Natural killer cell treated with Interleukin-12 subunit alpha and Interleukin-12 subunit beta and Interleukin-15 and Interleukin-18, amount 100 ng/mL, for 72 hours (primary cell): ENCODE measurements at regions not wholly inside any gene's neighbourhood (a gene's known extent, or its start where the extent isn't known, plus 50 kb on each side); places are given as distances from the start of the nearest gene placed in this dataset.

Experiments
- ATAC-seq, 2 donors: fragments of 150-1000 bp; cut with Tn5 transposase in 1 of 2; sonication (Bioruptor Pico), chemical (Tn5 transposase) in 1 of 2; 2 replicates each; pipeline ENCODE4 v1.10.0; 2021
- DNase-seq: peaks from one replicate; pipeline ENCODE4 v3.0.0; 2022; ENCODE audit warnings: low spot score
- H3K27ac Mint-ChIP-seq, 2 donors: 1 replicate in 1 of 2; 2 replicates in 1 of 2; pipeline ENCODE4 v1.8.0; 2022; ENCODE audit warnings: mixed read lengths in 2 of 2, mild to moderate bottlenecking in 1 of 2, moderate library complexity in 1 of 2
- H3K27me3 Mint-ChIP-seq, 2 donors: 1 replicate in 1 of 2; 2 replicates in 1 of 2; pipeline ENCODE4 v1.8.0; 2022; ENCODE audit warnings: mixed read lengths in 2 of 2
- H3K36me3 Mint-ChIP-seq: one replicate; pipeline ENCODE4 v1.8.0; 2022; ENCODE audit warnings: mixed read lengths
- H3K4me1 Mint-ChIP-seq, 2 donors: 1 replicate in 1 of 2; 2 replicates in 1 of 2; pipeline ENCODE4 v1.8.0; 2022; ENCODE audit warnings: low read depth in 2 of 2, mixed read lengths in 2 of 2, mild to moderate bottlenecking in 1 of 2
- H3K4me3 Mint-ChIP-seq: one replicate; pipeline ENCODE4 v1.8.0; 2022; ENCODE audit warnings: mixed read lengths
- H3K9me3 Mint-ChIP-seq: 2 replicates; pipeline ENCODE4 v1.8.0; 2022; ENCODE audit warnings: mixed read lengths

- no peak for DNase-seq
These were observed 76.3 kb upstream of the CSF3R start for GRCh38 chr1:36559061-36559460.

GRCh38 chr1:36557041-36558000 is 74.6 kb upstream of the CSF3R start:
- H3K27ac Mint-ChIP-seq: no peak overlapping the region
- H3K4me3 Mint-ChIP-seq: no peak overlapping the region
- ATAC-seq: no peak

More at GRCh38 chr1:36559061-36559460, 76.3 kb upstream of the CSF3R start:
- Mint-ChIP-seq H3K36me3 (no peaks in the 10 kb centered on the region), H3K4me3 (no peak overlapping the region), H3K9me3 (no peaks in the 10 kb centered on the region), H3K27me3 (peaks cover 8 to 18% of the 10 kb centered on the region in 2 donors), H3K4me1 (no peaks in the 10 kb centered on the region), H3K27ac (no peak overlapping the region)
- no peak for ATAC-seq

GRCh38 chr1:36555041-36555440 is 72.3 kb upstream of the CSF3R start:
- no peak for DNase-seq
- H3K9me3 Mint-ChIP-seq: no peaks in the 10 kb centered on the region
- peaks cover 33 to 43% of the 10 kb centered on the region in 2 donors for H3K27me3 Mint-ChIP-seq
- no peak overlapping the region for H3K27ac Mint-ChIP-seq
- ATAC-seq: no peak
- H3K36me3 Mint-ChIP-seq: no peaks in the 10 kb centered on the region
- no peak overlapping the region for H3K4me3 Mint-ChIP-seq
- no peaks in the 10 kb centered on the region for H3K4me1 Mint-ChIP-seq

More at GRCh38 chr1:36557041-36558000, 74.6 kb upstream of the CSF3R start:
- H3K27me3 Mint-ChIP-seq: peaks cover 25 to 27% of the 10 kb centered on the region in 2 donors
- H3K36me3 Mint-ChIP-seq: no peaks in the 10 kb centered on the region
- H3K4me1 Mint-ChIP-seq: no peaks in the 10 kb centered on the region
- H3K9me3 Mint-ChIP-seq: no peaks in the 10 kb centered on the region
- no peak for DNase-seq

GRCh38 chr1:36554323-36554628 is 71.6 kb upstream of the CSF3R start:
- DNase-seq (no peak), ATAC-seq (no peak)
- Mint-ChIP-seq H3K4me3 (no peak overlapping the region), H3K27me3 (peaks cover 33 to 51% of the 10 kb centered on the region in 2 donors), H3K4me1 (no peaks in the 10 kb centered on the region), H3K36me3 (no peaks in the 10 kb centered on the region), H3K27ac (no peak overlapping the region), H3K9me3 (no peaks in the 10 kb centered on the region)

- H3K4me1 Mint-ChIP-seq: no peaks in the 10 kb centered on the region
- DNase-seq (peak; percentile 73), ATAC-seq (peak; percentile 73 to 77)
- H3K9me3 Mint-ChIP-seq: no peaks in the 10 kb centered on the region
- peaks cover 33 to 54% of the 10 kb centered on the region in 2 donors for H3K27me3 Mint-ChIP-seq
- H3K36me3 Mint-ChIP-seq: no peaks in the 10 kb centered on the region
- no peak overlapping the region for H3K27ac Mint-ChIP-seq
- no peak overlapping the region for H3K4me3 Mint-ChIP-seq
These were observed 71.0 kb upstream of the CSF3R start for GRCh38 chr1:36553591-36554322.

- Mint-ChIP-seq H3K9me3 (no peaks in the 10 kb centered on the region), H3K4me3 (no peak overlapping the region), H3K36me3 (no peaks in the 10 kb centered on the region), H3K27ac (no peak overlapping the region), H3K4me1 (no peaks in the 10 kb centered on the region), H3K27me3 (peaks cover 20 to 30% of the 10 kb centered on the region in 2 donors)
- ATAC-seq: no peak
- no peak for DNase-seq
These were observed 60.3 kb upstream of the CSF3R start for GRCh38 chr1:36542962-36543515.

- ATAC-seq: peak; percentile 13 to 32
These were observed 59.6 kb upstream of the CSF3R start for GRCh38 chr1:36542024-36542961.

GRCh38 chr1:36540056-36540455 is 57.3 kb upstream of the CSF3R start:
- peaks cover 13 to 31% of the 10 kb centered on the region in 2 donors for H3K27me3 Mint-ChIP-seq
- H3K9me3 Mint-ChIP-seq: no peaks in the 10 kb centered on the region
- H3K4me3 Mint-ChIP-seq: no peak overlapping the region
- no peaks in the 10 kb centered on the region for H3K4me1 Mint-ChIP-seq
- ATAC-seq (no peak), DNase-seq (no peak)
- H3K27ac Mint-ChIP-seq: no peak overlapping the region
- H3K36me3 Mint-ChIP-seq: no peaks in the 10 kb centered on the region

More at GRCh38 chr1:36542024-36542961, 59.6 kb upstream of the CSF3R start:
- H3K36me3 Mint-ChIP-seq: no peaks in the 10 kb centered on the region
- H3K9me3 Mint-ChIP-seq: no peaks in the 10 kb centered on the region
- no peaks in the 10 kb centered on the region for H3K4me1 Mint-ChIP-seq
- H3K4me3 Mint-ChIP-seq: no peak overlapping the region
- DNase-seq: no peak
- H3K27ac Mint-ChIP-seq: no peak overlapping the region
- H3K27me3 Mint-ChIP-seq: peaks cover 17 to 32% of the 10 kb centered on the region in 2 donors

GRCh38 chr1:36539526-36539925 is 56.8 kb upstream of the CSF3R start:
- H3K4me1 Mint-ChIP-seq: no peaks in the 10 kb centered on the region
- H3K36me3 Mint-ChIP-seq: no peaks in the 10 kb centered on the region
- peaks cover 14 to 31% of the 10 kb centered on the region in 2 donors for H3K27me3 Mint-ChIP-seq
- no peaks in the 10 kb centered on the region for H3K9me3 Mint-ChIP-seq
- no peak for DNase-seq
- no peak overlapping the region for H3K27ac Mint-ChIP-seq
- H3K4me3 Mint-ChIP-seq: no peak overlapping the region
- ATAC-seq: no peak

GRCh38 chr1:36537991-36538390 is 55.3 kb upstream of the CSF3R start:
- no peaks in the 10 kb centered on the region for H3K4me1 Mint-ChIP-seq
- H3K27ac Mint-ChIP-seq: no peak overlapping the region
- no peak overlapping the region for H3K4me3 Mint-ChIP-seq
- ATAC-seq (no peak), DNase-seq (no peak)
- no peaks in the 10 kb centered on the region for H3K36me3 Mint-ChIP-seq
- H3K27me3 Mint-ChIP-seq: peaks cover 19 to 32% of the 10 kb centered on the region in 2 donors
- no peaks in the 10 kb centered on the region for H3K9me3 Mint-ChIP-seq

- no peak for DNase-seq
- H3K9me3 Mint-ChIP-seq: no peaks in the 10 kb centered on the region
- no peak overlapping the region for H3K4me3 Mint-ChIP-seq
- H3K27ac Mint-ChIP-seq: no peak overlapping the region
- no peaks in the 10 kb centered on the region for H3K4me1 Mint-ChIP-seq
- no peak for ATAC-seq
- H3K27me3 Mint-ChIP-seq: peaks cover 24 to 36% of the 10 kb centered on the region in 2 donors
- no peaks in the 10 kb centered on the region for H3K36me3 Mint-ChIP-seq
These were observed 54.6 kb upstream of the CSF3R start for GRCh38 chr1:36537190-36537768.

GRCh38 chr1:36536727-36537126 is 54.0 kb upstream of the CSF3R start:
- Mint-ChIP-seq H3K4me1 (no peaks in the 10 kb centered on the region), H3K9me3 (no peaks in the 10 kb centered on the region), H3K27ac (no peak overlapping the region), H3K27me3 (peaks cover 24 to 32% of the 10 kb centered on the region in 2 donors), H3K36me3 (no peaks in the 10 kb centered on the region), H3K4me3 (no peak overlapping the region)
- DNase-seq (no peak), ATAC-seq (no peak)
